ENCODE measurements at regions not wholly inside any gene's neighbourhood (a gene's known extent, or its start where the extent isn't known, plus 50 kb on each side); places are given as distances from the start of the nearest gene placed in this dataset.

DNA sequence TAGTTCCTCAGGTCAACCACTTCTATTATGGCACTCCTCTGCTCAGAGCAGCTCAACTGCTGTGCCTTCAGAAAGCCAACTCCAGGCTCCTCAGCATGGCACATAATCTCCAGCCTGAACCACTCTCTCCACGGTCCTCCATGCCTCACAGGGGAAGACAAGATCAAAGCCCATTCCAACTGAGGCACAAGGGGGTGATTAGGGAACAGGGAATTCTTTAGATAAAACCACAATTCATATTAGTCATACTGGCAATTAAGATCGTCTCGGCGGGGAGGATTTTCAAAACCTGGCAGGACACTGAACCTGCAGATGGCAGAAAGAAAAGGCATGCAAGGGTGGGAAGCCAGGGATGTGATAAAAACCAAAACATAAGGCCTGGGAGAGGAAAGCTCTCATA is 361.6 kb downstream of the FGFR2 start:
- H3K4me3 ChIP-seq = no peak overlapping the region
- TF ChIP-seq, protein P1, sequence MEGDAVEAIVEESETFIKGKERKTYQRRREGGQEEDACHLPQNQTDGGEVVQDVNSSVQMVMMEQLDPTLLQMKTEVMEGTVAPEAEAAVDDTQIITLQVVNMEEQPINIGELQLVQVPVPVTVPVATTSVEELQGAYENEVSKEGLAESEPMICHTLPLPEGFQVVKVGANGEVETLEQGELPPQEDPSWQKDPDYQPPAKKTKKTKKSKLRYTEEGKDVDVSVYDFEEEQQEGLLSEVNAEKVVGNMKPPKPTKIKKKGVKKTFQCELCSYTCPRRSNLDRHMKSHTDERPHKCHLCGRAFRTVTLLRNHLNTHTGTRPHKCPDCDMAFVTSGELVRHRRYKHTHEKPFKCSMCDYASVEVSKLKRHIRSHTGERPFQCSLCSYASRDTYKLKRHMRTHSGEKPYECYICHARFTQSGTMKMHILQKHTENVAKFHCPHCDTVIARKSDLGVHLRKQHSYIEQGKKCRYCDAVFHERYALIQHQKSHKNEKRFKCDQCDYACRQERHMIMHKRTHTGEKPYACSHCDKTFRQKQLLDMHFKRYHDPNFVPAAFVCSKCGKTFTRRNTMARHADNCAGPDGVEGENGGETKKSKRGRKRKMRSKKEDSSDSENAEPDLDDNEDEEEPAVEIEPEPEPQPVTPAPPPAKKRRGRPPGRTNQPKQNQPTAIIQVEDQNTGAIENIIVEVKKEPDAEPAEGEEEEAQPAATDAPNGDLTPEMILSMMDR (IDR thresholded peaks at IDR 0.05) = no peak
- DNase-seq (ENCODE audit: low spot score) = no peak
- H3K27ac ChIP-seq = no peak overlapping the region

DNA sequence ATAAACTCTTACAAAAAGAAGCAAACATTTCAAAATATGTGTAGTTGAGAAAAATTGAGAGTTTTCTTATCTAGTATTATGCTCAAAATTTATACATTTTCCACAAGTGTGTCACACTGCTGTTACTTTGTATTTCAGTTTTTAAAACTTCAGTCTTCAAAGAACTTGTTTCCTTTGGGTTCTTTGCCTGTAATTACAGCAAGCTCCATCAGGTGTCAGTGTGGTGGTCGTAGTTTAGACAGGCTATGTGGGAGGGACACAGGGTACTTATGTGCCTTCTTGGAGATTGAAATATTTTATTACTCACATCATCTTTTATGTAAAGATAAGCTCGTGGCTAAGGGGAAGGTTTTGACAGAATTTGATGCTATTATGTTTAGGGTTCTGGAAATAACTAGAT is 360.5 kb downstream of the FGFR2 start:
- TF ChIP-seq, protein P1 (IDR thresholded peaks at IDR 0.05) = no peak
- Histone ChIP-seq H3K27ac (no peak overlapping the region), H3K4me3 (no peak overlapping the region)
- no peak for DNase-seq (ENCODE audit: low spot score)

DNA sequence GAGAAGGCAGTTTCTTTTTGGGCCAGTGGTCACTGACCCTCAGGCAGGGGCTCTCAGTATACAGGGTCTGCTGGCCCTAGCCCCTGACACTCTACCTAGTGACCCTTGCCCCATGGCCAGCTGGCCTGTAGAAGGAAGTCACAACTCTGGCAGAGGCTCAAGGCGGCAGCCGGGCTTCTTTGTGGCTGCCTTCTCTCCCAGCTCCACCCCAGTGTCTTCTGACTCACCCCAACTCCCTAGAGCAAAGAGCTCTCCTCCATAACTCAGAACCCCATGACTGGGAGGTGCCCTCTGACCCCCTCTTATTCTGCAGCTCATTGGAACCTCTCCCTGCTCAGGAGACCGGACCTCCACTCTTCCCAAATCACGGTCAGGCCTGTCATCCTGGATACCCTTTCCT is 358.2 kb downstream of the FGFR2 start:
- Histone ChIP-seq H3K4me3 (no peak overlapping the region), H3K27ac (no peak overlapping the region)
- no peak for DNase-seq (ENCODE audit: low spot score)
- TF ChIP-seq, protein P1 (IDR thresholded peaks at IDR 0.05) = no peak

DNA sequence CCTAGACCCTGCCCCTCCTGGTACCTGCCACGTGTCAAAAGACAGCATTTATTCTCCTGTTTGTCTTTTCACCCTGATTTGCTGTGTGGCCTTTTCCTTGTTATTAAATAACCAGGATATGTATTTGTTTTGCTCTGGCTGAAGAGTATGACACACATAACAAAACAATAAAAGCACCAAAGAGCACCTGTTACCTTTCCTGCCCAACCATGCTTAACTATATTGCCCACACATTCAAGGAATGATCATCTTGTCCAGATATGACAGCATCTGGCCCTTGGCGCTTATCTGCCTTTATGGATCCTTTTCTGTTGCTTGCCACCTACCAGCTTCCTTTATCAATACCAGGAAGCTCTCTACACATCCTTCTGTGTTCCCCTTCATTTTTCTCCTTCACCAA is 357.7 kb downstream of the FGFR2 start:
- DNase-seq (ENCODE audit: low spot score) = no peak
- Histone ChIP-seq H3K4me3 (no peak overlapping the region), H3K27ac (no peak overlapping the region)
- TF ChIP-seq, protein P1 (IDR thresholded peaks at IDR 0.05) = no peak

DNA sequence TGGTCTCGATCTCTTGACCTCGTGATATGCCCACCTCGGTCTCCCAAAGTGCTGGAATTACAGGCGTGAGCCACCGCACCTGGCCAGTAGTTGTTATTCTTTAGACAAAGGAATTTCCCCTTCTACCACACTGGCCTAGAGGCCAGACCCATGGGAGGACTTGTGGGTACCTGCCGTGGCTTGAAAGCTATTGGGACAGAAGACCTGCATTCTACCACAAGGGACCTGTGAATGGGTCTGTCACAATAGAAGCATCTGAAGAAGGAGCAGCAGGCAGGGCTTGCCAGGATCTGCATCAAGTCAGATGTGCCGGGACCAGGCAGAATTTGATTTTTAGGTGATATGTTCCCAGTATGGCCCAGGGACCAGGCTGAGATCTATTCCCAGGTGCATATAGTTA is 356.9 kb downstream of the FGFR2 start:
- no peak overlapping the region for H3K27ac ChIP-seq
- TF ChIP-seq, protein P1 (IDR thresholded peaks at IDR 0.05) = no peak
- no peak for DNase-seq (ENCODE audit: low spot score)

DNA sequence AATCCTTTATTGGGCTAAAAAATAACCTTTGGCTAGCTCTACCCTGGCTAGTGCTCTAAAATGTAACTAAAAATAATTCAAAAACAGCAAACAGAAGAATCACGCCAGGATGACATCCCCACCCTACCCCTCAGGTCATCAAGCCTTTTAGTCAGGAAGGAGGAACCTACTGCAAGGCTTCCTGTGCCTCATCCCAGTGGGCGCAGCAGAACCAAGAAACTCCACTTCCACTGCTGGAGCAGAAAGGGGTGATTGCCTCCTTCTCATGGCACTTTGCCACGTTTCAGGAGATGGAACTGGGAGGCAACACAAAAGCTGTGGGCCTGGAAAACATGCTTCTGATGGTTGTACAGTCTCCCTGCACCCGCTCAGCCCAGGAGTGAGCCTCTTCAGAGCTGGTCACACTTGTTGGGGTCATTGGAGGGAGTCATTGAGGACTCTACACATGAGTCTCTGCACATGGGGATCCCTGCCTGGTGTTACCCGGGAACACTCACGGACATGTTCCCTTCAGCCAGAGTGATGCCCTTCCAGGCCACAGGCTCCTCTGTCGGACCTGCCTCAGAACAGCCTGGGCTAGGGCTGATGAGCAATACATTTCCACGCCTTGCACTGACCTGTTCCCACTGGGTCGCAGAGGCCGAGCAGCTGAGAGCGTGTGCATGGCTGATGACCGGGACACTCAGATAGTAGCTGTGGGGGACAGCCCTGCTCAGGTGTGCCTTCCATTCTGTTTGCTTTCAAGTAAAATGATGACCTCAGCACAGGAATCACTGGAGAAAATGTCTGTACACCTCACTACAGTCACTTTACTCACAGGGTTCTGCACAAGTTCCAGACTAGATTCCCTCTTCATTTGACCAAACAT is 355.3 kb downstream of the FGFR2 start:
- H3K27ac ChIP-seq = no peak overlapping the region
- H3K4me3 ChIP-seq = no peak overlapping the region
- TF ChIP-seq, protein P1 (IDR thresholded peaks at IDR 0.05) = no peak
- DNase-seq (ENCODE audit: low spot score) = no peak

More for the DNA sequence above, 356.9 kb downstream of the FGFR2 start:
- no peak overlapping the region for H3K4me3 ChIP-seq

DNA sequence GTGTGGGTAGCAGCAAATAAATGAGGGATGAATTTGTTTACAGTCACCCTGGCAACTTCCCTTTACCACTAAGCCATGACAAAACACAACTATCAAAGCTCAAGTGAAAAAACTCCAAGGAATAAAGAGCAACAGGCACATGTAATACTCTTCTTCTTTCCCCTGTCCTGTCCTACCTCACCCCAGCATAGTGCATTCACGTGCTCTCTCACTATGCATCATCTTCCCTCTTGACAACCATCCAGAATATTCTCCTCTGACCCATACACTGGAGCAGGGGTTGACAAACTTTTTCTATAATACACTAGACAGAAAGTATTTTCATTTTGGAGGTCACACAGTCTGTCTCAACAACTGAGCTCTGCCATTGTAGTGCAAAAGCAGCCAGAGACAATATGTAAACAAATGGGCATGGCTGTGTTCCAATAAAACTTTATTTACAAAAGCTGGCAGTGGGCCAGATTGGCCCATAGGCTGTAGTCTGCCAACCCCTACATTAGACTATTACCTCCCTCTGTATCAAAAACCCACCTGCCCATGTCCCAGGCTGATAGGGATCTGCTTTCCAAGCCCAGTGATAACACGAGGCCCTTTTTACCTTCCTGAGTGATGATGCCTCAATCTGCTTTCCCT is 354.5 kb downstream of the FGFR2 start:
- H3K27ac ChIP-seq = no peak overlapping the region
- H3K4me3 ChIP-seq = no peak overlapping the region
- no peak for DNase-seq (ENCODE audit: low spot score)
- TF ChIP-seq, protein P1 (IDR thresholded peaks at IDR 0.05) = no peak
